ENCODE measurements at regions not wholly inside any gene's neighbourhood (a gene's known extent, or its start where the extent isn't known, plus 50 kb on each side); places are given as distances from the start of the nearest gene placed in this dataset.

GRCh38 chr3:28917895-28918475 lies 362.9 kb upstream of the RBMS3 start:
- intact Hi-C loops (cut with micrococcal nuclease): no loop called here
- Histone ChIP-seq H3K79me2 (ENCODE audit: insufficient read depth, low read length) (no peaks in the 10 kb centered on the region), H3K4me2 (replicated peaks; ENCODE audit: extremely low read depth, low read length, poor library complexity, severe bottlenecking) (no peak overlapping the region), H3K27ac (ENCODE audit: low read depth in 1 of 2, low read length in 2 of 2) (no peak overlapping the region), H3K9me3 (replicated peaks in 1 of 2; ENCODE audit: control insufficient read depth in 1 of 2, insufficient read depth in 1 of 2, low read length in 2 of 2) (no peaks in the 10 kb centered on the region), H3K4me1 (ENCODE audit: control insufficient read depth in 1 of 2, insufficient read depth in 2 of 2, low read length in 2 of 2) (peaks cover 0 to 7% of the 10 kb centered on the region in 2 donors), H3K4me3 (replicated peaks in 1 of 3; ENCODE audit: low read depth in 2 of 3, low read length in 3 of 3) (no peak overlapping the region), H2AFZ (ENCODE audit: insufficient read depth, low read depth, low read length, poor library complexity, severe bottlenecking) (no peak overlapping the region), H3K9ac (ENCODE audit: insufficient read depth, low read length, poor library complexity, severe bottlenecking) (no peak overlapping the region), H3K36me3 (replicated peaks in 1 of 2; ENCODE audit: control insufficient read depth in 1 of 2, insufficient read depth in 2 of 2, low read length in 2 of 2) (no peaks in the 10 kb centered on the region), H4K20me1 (ENCODE audit: insufficient read depth, low read length) (no peaks in the 10 kb centered on the region), H3K27me3 (ENCODE audit: control insufficient read depth in 2 of 2, insufficient read depth in 2 of 2, low read length in 2 of 2) (peaks cover 0 to 3% of the 10 kb centered on the region in 2 donors)
- no peak for DNase-seq
- no peak for TF ChIP-seq CTCF (IDR thresholded peaks at IDR 0.05)
- Mint-ChIP-seq H3K9me3 (no peaks in the 10 kb centered on the region), H3K36me3 (no peaks in the 10 kb centered on the region), H3K4me1 (peaks cover 3% of the 10 kb centered on the region), H3K27ac (no peak overlapping the region), H3K4me3 (no peak overlapping the region), H3K27me3 (ENCODE audit: low read depth in 3 of 3) (peaks cover 0 to 4% (median 1%) of the 10 kb centered on the region in 3 donors)
- WGBS (ENCODE audit: insufficient coverage): no CpG with 5 or more reads among the region's 4 CpGs

- H3K27me3 ChIP-seq (ENCODE audit: control insufficient read depth in 2 of 2, insufficient read depth in 2 of 2, low read length in 2 of 2): no peaks in the 10 kb centered on the region
- no CpG with 5 or more reads among the region's 3 CpGs for WGBS (ENCODE audit: insufficient coverage)
Observed at GRCh38 chr3:28922376-28922775, 358.5 kb upstream of the RBMS3 start.

More at GRCh38 chr3:28922376-28922775, 358.5 kb upstream of the RBMS3 start:
- no peaks in the 10 kb centered on the region for H3K79me2 ChIP-seq (ENCODE audit: insufficient read depth, low read length)
- no peak overlapping the region for H3K4me2 ChIP-seq (replicated peaks; ENCODE audit: extremely low read depth, low read length, poor library complexity, severe bottlenecking)
- no peak overlapping the region for H3K4me3 ChIP-seq (replicated peaks in 1 of 3; ENCODE audit: low read depth in 2 of 3, low read length in 3 of 3)
- Mint-ChIP-seq H3K36me3 (no peaks in the 10 kb centered on the region), H3K4me1 (no peaks in the 10 kb centered on the region), H3K9me3 (no peaks in the 10 kb centered on the region), H3K27ac (no peak overlapping the region), H3K4me3 (no peak overlapping the region), H3K27me3 (ENCODE audit: low read depth in 3 of 3) (no peaks in the 10 kb centered on the region)
- intact Hi-C loops (cut with micrococcal nuclease): no loop called here
- H3K36me3 ChIP-seq (replicated peaks in 1 of 2; ENCODE audit: control insufficient read depth in 1 of 2, insufficient read depth in 2 of 2, low read length in 2 of 2): no peaks in the 10 kb centered on the region
- no peak overlapping the region for H3K27ac ChIP-seq (ENCODE audit: low read depth in 1 of 2, low read length in 2 of 2)
- no peak for TF ChIP-seq CTCF (IDR thresholded peaks at IDR 0.05)
- no peaks in the 10 kb centered on the region for H4K20me1 ChIP-seq (ENCODE audit: insufficient read depth, low read length)
- DNase-seq: no peak
- H3K9ac ChIP-seq (ENCODE audit: insufficient read depth, low read length, poor library complexity, severe bottlenecking): no peak overlapping the region
- H3K4me1 ChIP-seq (ENCODE audit: control insufficient read depth in 1 of 2, insufficient read depth in 2 of 2, low read length in 2 of 2): no peaks in the 10 kb centered on the region
- H3K9me3 ChIP-seq (replicated peaks in 1 of 2; ENCODE audit: control insufficient read depth in 1 of 2, insufficient read depth in 1 of 2, low read length in 2 of 2): no peaks in the 10 kb centered on the region
- H2AFZ ChIP-seq (ENCODE audit: insufficient read depth, low read depth, low read length, poor library complexity, severe bottlenecking): no peak overlapping the region

Data from CD14-positive monocyte (primary cell).